HCEC 1CT (cell line): ENCODE measurements at regions not wholly inside any gene's neighbourhood (a gene's known extent, or its start where the extent isn't known, plus 50 kb on each side); places are given as distances from the start of the nearest gene placed in this dataset.

Experiments used
- DNase-seq: peaks from one replicate; pipeline ENCODE4 v3.0.0-alpha.2; 2017

- DNase-seq: no peak
These were observed 202.0 kb upstream of the SALL1 start for GRCh38 chr16:51353055-51353454.

GRCh38 chr16:51349626-51350025 lies 198.6 kb upstream of the SALL1 start:
- DNase-seq: no peak

GRCh38 chr16:51343411-51343810 lies 192.3 kb upstream of the SALL1 start:
- DNase-seq: peak; percentile 6

DNA sequence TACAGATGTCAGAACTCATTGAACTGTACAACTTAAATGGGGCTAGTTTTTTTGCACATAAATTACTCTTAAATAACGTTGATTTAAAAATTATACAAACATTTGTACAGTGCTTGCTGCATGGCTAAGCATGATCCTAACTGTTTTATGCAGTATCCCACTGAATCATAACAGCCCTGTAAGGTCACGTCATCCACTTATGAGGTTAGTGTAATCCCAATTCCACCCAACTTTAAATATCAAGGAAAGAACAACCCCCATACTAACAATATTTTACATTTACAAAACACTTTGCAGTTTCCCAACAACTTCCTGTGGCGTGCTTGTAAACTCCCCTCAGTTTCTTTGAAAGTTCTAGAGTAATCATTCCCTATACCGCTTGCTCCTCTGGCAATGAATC lies 190.1 kb upstream of the SALL1 start:
- DNase-seq: no peak

DNA sequence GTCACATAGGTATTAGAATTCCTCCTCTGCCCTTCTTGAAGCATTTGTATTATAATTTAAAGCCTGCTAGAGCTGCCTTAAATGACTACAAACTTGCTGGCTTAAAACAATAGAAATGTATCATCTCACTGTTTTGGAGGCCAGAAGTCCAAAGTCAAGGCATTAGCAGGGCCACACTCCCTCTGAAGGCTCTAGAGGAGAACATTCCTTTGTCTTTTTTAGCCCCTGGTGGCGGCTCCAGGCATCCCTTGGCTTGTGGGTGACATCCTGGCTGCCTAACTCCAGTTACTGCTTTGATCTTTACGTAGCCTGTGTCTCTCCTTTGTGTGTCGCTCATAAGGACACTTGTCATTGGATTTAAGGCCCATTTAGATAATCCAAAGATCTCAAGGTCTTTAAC lies 186.6 kb upstream of the SALL1 start:
- no peak for DNase-seq

GRCh38 chr16:51328733-51329132 lies 177.7 kb upstream of the SALL1 start:
- DNase-seq: no peak

GRCh38 chr16:51327001-51327400 lies 175.9 kb upstream of the SALL1 start:
- peak; percentile 74 for DNase-seq

DNA sequence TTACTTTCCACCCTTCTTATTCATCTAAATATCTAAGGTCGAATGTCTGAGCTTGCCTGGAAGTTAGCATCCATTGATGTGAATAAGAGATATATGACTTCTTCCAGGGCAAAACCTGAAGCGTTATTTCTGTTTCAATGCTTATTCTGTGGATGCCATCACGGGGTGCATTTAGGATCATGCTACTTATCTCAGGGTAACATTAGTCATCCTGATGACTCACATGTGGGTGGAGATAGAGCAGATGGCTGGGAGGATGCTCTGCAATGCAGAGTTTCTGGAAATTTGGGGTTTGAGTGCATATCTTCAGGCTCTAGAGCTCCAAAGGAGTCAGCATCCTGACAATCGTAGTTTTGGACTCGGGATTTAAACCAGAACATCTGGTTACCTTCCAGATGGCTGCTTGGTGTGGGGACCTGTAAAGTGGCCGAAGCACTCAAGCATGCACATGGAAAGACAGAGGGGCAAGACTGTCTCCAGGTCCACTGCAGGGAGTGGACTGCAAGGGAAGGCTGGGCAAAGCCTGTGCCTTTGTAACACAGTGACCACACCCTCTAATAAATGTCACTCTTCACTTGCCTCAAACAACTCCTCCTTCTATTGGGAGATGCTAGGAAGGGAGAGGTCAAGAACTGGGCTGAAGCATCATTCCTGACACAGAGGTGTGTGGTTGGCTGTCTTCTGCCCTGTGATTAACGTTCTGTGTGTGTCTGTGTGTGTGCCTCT lies 175.2 kb upstream of the SALL1 start:
- DNase-seq: peak; percentile 80

DNA sequence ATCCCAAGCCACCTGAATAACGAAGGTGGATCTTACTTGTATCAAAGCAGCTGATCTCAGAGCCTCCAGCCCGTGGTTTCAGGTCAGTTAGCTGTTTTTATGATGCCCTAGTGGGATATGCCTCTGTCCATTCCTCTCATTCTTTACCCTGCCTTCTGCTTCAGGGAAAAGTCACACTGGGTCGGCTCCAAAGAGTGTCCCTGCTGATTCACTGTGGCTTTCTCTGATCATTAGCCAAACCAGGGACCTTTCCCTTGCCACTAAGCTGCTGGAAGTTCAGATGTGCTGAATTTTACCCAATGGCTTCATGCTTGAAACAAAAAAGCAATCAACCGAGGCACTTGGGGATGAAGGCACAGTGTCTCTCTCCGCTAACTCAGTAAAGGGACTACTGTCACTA lies 170.2 kb upstream of the SALL1 start:
- no peak for DNase-seq

GRCh38 chr16:51317575-51317974 lies 166.5 kb upstream of the SALL1 start:
- DNase-seq: no peak

DNA sequence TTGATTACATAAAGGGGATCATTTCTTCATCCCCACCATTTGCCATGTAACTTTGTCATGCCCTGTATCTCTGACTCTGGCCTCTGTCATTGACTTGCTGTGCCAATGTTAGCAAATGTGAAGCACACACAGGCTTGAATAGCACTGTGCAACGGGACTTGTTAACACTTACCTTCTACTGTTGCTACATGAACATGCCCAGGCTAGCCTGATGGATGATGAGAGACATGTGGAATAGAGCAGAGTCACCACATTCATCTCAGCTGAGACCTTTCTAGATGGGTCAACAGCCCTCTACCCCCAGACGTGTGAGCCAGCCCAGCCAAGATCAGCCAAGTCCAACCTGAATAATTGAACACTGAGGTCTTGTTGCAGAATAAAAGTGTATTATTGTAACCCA lies 162.1 kb upstream of the SALL1 start:
- DNase-seq: no peak

GRCh38 chr16:51312363-51313150 lies 161.5 kb upstream of the SALL1 start:
- DNase-seq: no peak

DNA sequence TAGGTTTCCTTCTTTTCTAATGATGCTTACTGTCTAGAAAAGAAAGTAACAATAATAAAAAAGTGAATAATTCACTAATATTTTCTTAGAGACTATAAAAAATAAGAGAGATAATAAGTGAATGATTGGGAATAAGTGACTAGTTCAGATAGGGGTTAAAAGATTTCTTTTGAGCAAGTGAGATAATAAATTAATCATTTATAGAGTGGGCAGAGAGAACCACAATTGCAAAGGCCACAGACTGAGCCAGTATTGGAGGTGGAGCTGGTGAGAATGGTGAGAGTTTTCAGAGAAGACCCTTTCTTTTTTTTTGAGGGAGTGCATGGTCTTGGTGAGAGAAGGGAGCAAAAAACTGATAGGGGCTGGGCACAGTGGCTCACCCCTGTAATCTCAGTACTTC lies 159.1 kb upstream of the SALL1 start:
- DNase-seq: no peak

- DNase-seq: no peak
These were observed 156.0 kb upstream of the SALL1 start for GRCh38 chr16:51306886-51307595.

DNA sequence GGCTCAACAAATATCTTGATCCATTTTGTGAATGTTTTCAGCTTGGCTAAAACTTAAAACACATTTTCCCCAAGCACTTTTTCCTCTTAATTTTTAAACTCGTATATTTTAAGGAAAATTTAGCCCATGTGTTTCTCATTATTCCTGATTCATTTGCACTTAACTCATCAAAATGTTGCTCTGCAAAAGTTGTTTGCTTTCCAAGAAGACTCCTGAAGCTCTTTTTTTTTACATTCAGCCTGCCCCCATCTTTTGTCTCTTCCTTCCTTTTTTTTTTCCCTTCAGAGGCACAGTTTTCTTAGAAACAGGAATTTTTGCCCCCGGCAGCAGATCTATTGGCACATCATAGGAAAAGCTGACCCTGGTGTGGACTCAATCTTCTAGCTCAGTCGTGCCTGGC lies 155.0 kb upstream of the SALL1 start:
- no peak for DNase-seq

GRCh38 chr16:51305337-51305736 lies 154.3 kb upstream of the SALL1 start:
- DNase-seq: no peak

DNA sequence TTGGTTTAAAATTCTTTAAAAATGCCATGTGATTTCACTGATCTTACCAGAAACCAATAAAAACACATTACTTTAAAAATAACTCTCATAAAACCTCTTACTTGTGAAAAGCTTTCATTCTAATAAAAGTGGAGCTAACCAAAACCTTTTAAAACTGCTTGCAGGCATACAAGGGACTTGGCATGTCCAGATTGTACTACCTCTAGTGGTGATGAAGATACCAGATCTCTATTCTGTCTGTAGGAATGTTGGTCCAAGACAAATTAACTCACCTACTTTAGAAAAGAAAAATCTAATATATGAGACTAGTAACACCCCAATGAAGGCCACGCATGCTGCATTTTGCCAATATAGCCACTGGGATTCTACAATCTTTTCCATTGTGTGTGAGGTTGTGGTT lies 151.0 kb upstream of the SALL1 start:
- no peak for DNase-seq

DNA sequence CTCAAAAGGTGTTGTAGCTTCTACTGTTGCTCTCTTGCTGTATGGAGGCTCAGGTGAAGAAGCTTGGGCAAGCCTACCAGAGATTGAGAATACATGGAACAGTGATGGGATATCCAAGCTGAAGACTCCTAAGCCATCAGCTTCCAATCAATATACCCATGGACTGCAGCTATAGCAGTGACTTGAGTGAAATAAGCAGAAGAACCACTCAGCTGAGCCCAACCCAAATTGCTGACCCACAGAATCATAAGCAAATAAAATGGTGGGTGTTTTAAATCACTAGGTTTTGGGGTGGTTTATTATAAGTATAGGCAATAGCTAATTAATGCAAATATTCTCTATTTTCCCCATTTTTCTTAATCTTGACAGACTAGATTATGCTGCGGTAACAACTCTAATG lies 147.7 kb upstream of the SALL1 start:
- no peak for DNase-seq

DNA sequence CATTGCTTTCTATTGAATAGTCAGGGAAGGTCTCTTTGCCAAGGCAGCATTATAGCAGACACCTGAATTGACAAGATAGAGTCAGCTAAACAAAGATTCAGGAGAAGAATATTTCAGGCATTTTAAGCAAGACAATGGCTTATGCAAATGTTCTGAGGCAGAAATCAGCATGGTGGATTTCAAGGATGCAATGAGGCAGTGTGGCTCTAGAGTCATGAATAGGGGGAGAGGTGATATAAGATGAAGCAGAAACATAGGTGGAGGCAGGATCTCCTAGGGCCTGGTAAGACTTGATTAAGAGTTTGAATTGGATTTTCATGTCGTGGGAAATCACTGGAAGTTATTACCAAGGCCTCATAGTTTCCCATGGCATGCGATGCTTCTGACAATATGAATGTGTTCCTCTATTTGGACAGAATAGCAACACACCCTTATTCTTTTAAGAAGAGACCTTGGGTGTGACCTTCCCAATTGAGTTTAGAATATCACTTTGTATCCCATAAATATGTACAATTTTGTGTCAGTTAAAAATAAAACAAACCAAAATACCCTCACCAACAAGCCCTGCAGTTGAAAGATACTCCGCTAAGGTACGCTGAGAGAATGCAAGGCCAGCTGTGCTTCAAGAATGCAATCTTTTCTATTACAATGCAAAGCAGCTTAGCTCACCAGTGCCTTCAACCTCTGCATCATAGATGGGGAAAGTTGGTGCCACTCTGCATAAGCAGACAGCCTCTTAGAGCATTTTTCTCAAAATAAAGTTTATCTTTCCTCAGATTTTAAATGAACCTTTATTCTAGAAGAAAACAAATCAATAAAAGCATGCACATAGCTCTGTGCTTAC lies 139.6 kb upstream of the SALL1 start:
- DNase-seq: no peak

GRCh38 chr16:51289336-51289735 lies 138.3 kb upstream of the SALL1 start:
- no peak for DNase-seq

DNA sequence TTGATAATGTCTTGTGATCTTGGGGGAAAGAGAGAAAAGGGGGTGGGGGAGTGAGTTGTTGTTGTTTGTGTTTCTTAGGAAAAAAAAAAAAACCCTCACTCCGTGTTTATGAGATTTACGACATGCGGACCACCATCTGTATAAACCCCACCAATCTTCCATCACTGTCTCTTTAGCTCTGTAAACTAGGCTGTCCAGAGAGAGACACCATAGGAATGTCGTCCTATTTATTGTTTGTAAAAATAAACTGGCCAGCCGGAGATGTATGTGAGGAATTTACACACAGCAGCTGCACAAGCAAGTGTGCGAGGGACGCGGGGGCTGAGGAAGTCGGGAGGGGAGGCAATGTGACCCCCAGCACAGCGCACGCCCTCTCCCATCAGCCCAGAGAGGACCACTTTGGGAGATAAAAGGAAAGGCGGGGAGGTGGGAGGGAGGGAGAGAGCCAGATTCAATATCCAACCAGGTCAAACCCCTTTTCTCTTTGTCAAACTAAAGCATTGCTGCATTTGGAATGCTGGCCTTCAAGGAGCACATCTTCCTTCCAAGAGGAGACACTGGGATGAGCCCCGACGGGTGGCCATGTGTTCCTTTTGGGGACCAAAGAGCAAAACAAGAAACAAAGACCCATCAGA lies 136.2 kb upstream of the SALL1 start:
- DNase-seq: no peak

- no peak for DNase-seq
These were observed 135.2 kb upstream of the SALL1 start for GRCh38 chr16:51286272-51286671.

- DNase-seq: peak; percentile 39
These were observed 125.3 kb upstream of the SALL1 start for GRCh38 chr16:51276336-51276735.
